Right ventricle myocardium superior (tissue), 1 donor: ENCODE measurements at regions not wholly inside any gene's neighbourhood (a gene's known extent, or its start where the extent isn't known, plus 50 kb on each side); places are given as distances from the start of the nearest gene placed in this dataset.
"Not testable (repeated sequence)": the region's sequence is repeated elsewhere in the genome, so short reads cannot be mapped to it uniquely, and the experiment has no call there.

ENCODE experiments used
- ATAC-seq: fragments of 200-7000 bp; cut with Tn5 transposase; one replicate; pipeline ENCODE4 v1.9.1; 2020; ENCODE audit warnings: mild to moderate bottlenecking; ENCODE audit not compliant: poor library complexity
- DNase-seq: peaks from one replicate; pipeline ENCODE4 v3.0.0-alpha.2; 2020
- intact Hi-C: fragments of 100-400 bp; cut with DNase I; formaldehyde crosslinking; loops from one replicate; pipeline ENCODE4 v1.11.2; 2022
- donor health status: DM: no; HTN: yes; CAD: no; lungs with severe emphysema.

DNA sequence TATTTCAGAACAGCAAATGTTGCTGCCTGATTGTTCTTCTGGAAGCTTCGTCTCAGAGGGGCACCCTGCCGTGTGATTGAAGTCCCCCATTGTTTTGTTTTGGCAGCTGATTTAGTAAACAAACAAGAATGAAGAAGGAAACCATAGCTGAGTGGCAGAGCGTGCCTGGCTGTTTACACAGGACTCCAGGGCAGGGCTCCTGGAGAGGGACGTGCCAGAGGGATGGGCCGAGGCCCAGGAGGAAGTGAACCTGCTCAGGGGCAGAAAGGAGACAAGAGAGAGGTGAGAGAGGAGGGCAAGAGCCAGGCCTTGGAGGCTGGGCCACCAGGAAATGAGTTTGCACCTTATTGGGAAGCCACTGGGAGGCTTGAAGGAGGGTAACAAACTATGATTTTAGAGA, 85.5 kb upstream of the B3GAT1 start:
- no peak for ATAC-seq

DNA sequence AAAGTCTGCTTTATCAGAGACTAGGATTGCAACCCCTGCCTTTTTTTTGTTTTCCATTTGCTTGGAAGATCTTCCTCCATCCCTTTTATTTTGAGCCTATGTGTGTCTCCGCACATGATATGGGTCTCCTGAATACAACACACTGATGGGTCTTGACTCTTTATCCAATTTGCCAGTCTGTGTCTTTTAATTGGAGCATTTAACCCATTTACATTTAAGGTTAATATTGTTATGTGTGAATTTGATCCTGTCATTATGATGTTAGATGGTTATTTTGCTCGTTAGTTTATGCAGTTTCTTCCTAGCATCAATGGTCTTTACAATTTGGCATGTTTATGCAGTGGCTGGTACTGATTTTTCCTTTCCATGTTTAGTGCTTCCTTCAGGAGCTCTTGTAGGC, 84.0 kb upstream of the B3GAT1 start:
- ATAC-seq, intact Hi-C loops, DNase-seq: not testable (repeated sequence)

More for the DNA sequence above, 85.5 kb upstream of the B3GAT1 start:
- DNase-seq: no peak
- intact Hi-C loops: no loop called here

DNA sequence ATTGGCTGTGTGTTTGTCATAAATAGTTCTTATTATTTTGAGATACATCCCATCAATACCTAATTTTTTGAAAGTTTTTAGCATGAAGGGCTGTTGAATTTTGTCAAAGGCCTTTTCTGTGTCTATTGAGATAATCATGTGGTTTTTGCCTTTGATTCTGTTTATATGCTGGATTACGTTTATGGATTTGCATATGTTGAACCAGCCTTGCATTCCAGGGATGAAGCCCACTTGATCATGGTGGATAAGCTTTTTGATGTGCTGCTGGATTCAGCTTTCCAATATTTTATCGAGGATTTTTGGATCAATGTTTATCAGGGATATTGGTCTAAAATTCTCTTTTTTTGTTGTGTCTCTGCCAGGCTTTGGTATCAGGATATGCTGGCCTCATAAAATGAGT, 82.4 kb upstream of the B3GAT1 start:
- intact Hi-C loops, ATAC-seq, DNase-seq: not testable (repeated sequence)

DNA sequence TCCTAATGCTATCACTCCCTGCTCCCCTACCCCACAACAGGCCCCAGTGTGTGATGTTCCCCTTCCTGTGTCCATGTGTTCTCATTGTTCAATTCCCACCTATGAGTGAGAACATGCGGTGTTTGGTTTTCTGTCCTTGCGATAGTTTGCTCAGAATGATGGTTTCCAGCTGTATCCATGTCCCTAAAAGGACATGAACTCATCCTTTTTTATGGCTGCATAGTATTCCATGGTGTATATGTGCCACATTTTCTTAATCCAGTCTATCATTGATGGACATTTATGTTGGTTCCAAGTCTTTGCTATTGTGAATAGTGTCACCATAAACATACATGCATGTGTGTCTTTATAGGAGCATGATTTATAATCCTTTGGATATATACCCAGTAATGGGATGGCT, 80.4 kb upstream of the B3GAT1 start:
- intact Hi-C loops, DNase-seq, ATAC-seq: not testable (repeated sequence)

DNA sequence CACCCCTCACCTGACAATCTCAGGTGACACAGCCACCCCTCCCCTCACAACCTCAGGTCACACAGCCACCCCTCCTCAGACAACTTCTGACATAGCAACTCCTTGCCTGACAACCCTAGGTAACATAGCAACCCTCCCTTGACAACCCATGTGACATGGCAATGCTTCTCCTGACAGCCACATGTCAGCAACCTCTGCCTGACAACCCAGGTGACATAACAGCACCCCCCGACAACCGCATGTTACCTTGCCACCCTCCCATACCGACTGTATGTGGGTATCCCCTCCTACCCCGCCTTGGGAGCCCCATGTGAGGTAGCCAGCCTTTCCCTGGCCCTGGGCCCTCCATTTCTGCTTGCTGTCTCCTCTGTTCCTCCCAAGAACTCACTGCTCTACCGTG, 77.7 kb upstream of the B3GAT1 start:
- no peak for ATAC-seq
- intact Hi-C loops: no loop called here

DNA sequence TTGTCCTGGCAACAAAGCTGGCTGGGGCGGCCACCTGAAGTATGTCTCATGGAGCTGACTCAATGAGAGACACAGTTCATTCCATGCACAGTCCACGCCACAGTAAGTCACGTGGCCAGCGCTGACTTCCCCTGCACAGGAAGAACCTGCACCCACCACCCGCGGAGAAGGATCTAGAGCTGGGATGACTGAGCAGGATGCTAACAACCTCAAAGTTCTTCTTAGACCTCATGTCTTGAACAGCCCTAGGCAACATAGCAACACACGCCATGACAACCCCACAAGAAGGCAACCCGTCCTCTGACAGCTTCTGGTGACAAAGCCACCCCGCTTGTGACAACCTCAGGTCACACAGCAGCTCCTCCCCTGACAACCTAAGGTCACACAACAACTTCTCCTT, 76.9 kb upstream of the B3GAT1 start:
- intact Hi-C loops: no loop called here
- DNase-seq (no peak), ATAC-seq (no peak)

More for the DNA sequence above, 77.7 kb upstream of the B3GAT1 start:
- DNase-seq: no peak

DNA sequence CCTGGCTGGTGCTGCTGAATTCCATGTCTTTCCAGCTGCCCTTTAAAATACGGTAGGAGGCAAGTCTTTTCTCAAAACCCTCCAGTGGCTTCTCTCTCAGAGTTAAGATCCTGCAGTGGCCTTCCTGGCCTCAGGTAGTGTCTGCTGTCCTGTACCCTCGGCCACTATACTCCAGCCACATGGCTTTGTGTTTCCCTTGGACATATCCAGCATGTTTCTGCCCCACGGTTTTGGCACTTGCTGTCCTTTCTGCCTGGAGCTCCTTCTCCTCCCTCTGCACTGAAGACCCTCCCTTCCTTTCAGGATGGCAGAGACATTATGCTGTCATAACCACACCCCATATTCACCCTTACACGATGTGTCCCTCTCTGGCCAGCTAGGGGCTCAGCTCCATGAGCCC, 76.5 kb upstream of the B3GAT1 start:
- intact Hi-C loops: no loop called here
- no peak for DNase-seq
- no peak for ATAC-seq

DNA sequence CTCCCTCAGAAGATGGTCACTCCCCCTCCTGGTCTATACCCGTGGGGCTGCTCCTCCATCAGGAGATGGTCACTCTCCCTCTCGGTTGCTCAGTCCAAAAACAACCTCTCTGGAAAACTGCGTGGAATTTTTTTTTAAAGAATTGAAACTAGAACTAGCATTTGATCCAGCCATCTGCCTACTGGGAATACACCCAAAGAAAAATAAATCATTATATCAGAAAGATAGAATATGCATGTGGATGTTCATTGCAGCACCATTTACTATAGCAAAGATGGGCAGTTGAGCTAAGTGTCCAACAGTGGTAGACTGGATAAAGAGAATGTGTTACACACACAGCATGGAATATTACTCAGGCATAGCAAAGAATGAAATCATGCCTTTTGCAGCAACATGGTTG, 75.7 kb upstream of the B3GAT1 start:
- intact Hi-C loops: no loop called here
- ATAC-seq: no peak
- DNase-seq: no peak

DNA sequence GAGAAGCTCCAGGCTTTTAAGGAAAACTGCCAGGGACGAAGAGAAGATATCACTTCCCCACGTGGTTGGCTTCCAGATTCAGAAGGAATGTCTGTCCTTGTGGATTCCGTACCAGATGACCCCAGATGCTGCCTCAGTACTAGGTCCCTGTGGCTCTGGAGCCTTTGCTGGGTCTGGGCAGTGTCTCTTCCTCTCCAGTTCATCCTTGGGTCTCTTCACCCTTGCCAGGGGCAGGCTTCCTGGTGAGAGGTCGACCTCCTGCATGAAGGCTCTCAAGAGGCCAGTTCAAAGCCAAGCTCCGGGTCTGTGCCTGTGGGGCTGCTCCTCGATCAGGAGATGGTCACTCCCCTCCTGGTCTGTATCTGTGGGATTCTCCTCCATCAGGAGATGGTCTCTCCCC, 74.7 kb upstream of the B3GAT1 start:
- no peak for ATAC-seq
- no peak for DNase-seq
- intact Hi-C loops: no loop called here

DNA sequence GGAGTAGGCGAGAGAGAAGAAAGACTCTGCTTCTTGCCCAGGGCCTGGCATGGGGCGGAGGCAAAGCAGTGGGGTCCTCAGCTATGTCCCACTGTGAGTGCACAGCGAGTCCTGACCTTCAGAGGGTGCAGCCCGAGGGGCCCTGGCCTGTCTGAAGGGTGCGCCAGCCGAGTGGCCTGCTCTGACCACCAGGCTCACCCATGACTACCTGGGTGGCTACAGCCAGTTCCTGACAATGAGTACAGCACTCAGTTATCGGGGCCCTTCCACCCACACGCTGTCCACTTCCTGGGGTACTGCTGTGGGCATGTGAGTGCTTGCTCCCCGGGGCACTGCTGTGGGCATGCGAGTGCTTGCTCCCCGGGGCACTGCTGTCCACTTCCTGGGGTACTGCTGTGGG, 74.1 kb upstream of the B3GAT1 start:
- no peak for DNase-seq
- intact Hi-C loops: no loop called here
- ATAC-seq: no peak

DNA sequence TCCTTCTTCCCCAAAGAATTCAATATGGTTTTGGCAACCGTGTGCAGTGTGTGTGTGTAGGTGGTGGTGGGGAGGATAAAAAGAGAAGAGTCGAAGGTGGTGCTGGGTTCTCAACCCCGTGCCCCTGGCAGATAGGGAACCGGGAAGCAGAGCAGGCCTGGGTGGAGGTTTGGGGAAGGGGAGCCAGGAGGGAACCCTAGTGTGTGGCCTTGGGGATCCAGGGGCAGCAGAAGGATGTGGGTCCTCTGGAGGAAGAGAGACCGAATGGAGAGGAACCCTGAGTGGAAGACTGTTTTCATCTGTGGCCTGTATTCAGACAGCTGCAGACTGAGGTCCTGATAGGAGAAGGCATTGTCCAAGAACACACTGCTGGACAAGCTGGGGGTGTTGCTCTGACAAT, 73.3 kb upstream of the B3GAT1 start:
- no peak for DNase-seq
- intact Hi-C loops: no loop called here

DNA sequence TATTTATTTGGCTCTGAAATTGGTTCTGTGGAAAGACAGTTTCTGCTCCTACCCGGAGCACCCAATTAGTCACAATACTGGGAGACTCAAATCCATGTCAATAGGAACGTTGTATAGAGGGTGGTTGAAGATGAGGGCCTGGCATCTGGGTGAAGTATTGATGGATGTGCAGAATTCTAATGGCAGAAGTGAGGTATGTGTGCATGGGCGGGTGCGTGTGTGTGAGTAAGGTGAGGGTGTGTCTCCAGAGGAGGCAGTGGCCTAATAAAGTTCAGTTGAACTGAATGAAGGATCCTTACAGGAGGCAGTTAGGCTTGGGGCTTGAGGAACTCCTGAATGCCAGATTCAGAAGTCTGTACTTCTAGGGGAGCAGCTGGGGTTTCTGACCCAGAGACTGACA, 71.8 kb upstream of the B3GAT1 start:
- DNase-seq (no peak), ATAC-seq (no peak)
- intact Hi-C loops: no loop called here

More for the DNA sequence above, 73.3 kb upstream of the B3GAT1 start:
- ATAC-seq: no peak

DNA sequence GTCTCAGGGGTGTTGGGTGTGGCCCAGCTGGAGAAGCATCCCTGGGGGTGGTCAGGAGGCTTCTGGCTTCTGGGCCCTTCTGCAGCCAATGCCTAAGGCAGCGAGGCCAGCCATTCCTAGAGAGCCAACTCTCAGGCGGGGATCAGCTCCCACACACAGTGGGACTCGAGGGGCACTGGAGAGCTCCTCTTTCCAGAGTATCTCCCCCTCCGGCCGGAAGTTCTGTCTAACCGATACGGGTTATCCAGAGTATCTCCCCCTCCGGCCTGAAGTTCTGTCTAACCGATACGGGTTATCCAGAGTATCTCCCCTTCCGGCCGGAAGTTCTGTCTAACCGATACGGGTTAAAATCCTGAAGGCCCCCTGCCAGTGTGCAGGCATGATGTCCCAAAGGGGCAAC, 71.2 kb upstream of the B3GAT1 start:
- intact Hi-C loops: no loop called here
- ATAC-seq (no peak), DNase-seq (no peak)

DNA sequence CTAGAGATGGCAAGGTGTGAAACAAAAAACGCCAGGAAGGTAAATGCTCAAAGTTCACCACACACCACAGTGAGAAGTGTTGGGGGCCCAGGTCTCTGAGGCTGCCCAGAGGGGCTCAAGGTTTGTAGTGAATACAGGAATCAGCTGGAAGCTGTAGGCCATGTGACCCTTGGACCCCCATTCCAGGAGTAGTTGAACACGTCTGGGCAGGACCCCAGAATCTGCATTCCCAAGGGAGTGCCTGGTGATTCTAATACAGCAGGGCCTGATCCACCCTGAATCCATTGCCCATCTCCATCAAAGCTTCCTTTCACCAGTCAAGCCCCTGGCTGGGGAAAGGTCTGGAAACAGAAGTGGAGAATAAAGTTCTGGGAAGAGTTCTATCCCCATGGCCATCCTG, 70.8 kb upstream of the B3GAT1 start:
- intact Hi-C loops: no loop called here
- DNase-seq (no peak), ATAC-seq (no peak)

DNA sequence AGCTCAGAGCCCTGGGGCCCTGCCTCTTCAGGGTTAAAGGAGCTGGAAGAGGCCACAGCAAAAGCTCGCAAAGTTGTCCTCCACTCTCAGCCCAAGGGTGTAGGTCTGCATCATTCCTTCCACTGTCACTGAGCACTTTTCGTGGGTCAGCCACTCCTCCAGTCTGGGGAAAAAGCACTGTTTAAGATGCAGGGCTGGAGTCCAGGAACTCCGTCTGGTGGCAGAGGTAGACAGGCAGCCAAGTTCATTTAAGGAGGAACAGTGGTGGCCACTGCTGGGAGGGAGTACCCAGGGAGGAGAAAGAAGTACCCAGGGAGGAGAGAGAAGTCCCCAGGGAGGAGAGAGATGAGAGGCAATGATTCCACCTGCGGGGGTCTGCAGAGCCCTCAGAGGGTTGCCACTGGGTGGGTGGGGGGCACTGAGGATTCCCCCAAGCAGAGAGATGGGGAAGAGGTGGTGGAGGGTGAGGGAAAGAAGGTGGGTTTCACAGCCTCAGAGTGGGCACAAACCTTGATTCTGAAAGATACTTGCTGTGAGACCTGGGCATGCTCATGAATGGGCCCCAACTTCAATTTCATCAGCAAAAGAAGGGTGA, 70.0 kb upstream of the B3GAT1 start:
- DNase-seq (no peak), ATAC-seq (no peak)
- intact Hi-C loops: no loop called here

DNA sequence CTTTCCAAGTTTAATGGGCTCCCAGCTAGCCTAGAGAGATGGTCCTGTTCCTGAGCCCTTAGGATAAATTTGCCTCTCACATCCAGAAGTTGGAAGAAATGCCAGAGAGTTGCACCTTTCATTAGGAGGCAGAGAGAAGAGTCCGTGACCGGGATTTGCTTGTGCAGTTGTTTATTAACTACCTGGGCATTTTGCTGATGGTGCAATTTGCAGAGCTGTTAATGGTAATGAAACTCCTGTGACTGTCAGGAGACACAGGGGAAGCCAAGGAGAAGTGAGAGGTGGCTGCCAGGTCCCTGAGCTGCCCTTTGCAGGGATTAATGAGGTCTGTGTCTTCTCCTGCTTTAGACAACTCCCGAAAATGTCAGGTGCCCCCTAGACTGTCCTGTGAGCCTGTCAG, 69.1 kb upstream of the B3GAT1 start:
- intact Hi-C loops: no loop called here
- DNase-seq (no peak), ATAC-seq (no peak)

DNA sequence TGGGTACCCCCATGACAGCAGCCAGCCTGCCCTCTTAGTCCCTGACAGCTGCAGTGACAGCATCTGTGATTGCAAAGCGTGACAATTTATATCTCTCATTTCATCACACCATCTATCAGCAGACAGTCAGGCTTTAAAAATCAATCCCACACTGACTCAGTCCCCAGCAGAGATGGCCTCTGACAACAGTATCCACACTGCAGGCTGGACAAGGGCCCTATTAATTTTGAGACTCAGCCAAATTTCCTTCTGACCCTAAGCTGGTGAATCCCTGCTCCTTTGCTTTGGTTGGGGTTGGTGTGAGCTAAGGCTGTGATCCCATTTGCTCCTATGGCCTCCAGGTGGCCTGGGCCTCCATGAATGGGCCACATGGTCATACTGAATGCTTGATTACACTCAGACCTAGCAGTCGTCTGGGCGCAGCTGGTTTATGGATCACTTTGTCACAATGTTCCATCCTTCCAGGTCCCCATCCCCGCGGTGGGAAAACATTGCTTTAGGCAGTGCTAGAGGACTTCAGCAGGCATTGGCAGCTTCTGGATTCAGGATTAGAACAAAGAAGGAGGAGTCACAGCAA, 68.2 kb upstream of the B3GAT1 start:
- DNase-seq (no peak), ATAC-seq (no peak)
- intact Hi-C loops: no loop called here

DNA sequence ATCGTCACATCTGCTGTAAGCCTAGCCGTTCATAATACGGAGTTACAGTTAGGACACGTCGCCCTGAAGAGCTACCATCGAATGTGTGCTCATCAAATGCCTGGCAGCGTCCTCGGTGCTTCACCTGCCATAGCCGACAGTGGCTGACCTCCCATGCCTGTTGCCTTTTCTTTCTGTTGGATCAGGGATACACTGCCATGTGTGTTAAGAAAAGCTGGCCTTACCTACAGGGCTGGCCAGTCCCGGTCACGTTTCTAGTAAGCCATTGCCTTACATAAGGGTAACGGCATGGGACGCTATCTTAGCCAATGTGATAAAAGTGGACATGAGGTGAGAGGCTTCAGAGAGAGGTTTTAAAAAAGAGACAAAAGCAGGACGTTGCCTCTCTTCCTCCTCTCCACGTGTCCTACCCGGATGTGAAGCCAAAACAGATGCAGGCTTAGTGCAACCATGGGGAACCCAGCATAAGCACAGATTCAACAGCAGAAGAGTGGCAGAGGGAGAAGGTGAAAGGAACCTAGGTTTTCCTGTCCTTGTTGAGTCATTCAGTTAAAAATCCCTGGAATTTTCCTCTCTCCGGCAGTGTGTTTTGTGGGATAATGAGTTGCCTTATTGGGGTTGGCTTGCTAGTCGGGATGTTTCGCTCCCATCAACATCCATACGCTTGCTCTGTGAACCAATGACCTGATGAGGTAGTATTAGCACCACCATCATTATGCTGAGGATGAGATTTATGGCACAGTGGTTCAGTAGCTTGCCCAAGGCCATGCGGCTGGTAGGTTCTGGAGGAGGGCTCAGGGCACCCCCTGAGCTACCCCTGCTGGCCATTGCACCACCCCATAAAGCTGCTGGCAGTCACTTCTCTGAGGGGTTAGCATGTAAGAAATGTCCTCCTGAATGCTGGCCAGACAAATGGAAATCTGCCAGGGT, 67.4 kb upstream of the B3GAT1 start:
- intact Hi-C loops: no loop called here
- DNase-seq (no peak), ATAC-seq (no peak)

DNA sequence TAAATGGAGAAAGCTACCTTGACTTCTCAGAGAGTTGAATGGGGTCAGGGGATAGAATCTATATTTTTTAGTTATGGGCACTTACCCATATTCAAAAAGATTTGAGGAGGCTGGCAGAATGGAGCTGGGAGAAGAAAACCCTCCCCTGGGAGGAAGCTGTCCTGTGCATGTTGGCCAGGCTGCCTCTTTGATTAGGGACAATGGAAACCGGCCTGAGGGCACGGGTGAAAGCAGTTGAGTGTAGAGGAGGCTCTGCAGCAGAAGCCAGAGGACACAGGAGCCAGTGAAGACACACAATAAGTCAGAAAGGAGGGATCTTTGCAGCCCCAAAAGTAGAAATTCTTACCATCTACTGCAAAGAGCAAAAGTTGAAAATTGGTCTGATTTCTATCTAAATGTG, 66.6 kb upstream of the B3GAT1 start:
- intact Hi-C loops: no loop called here
- ATAC-seq (no peak), DNase-seq (no peak)

DNA sequence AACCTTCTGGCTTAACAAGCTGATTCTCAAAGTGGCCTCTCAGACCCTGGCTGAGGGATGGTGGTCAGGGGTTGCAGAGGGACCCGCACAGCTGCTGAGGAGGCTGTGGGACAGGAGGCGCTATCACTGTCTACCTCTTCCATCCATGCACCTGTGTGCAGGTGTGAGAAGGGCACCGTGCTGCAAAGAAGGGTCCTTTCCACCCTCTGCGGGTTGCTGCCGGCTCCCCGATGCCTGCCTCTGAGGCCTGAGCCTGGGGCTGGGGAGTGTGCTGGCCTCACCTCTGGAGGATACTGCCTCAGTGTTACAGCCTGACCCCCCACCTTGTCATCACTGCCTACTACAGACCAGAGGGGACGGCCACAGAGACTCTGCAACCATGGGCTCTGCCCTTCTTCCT, 66.1 kb upstream of the B3GAT1 start:
- ATAC-seq: no peak
- DNase-seq: no peak
- intact Hi-C loops: no loop called here
